ENCODE measurements at regions not wholly inside any gene's neighbourhood (a gene's known extent, or its start where the extent isn't known, plus 50 kb on each side); places are given as distances from the start of the nearest gene placed in this dataset.

DNA sequence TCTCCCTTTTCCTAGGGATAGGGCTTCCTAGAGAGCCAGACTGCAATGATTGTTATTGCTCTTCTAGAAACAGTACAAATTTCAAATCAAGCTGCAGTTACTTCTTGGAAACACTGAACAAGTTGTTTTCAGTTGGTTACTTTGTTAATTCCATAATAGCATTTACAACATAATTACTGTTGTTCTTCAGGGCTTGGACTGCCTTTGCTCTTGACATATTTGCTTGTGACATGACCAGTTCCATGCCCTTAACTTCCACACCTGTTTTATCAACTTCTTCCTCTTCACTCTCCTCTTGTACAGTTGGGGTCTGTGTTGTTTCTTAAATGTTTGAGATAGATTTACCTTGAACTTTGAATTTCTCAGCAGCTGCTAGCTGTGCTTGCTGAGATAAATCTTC, 104.4 kb downstream of the SEC23IP start:
- TF ChIP-seq, protein P1, sequence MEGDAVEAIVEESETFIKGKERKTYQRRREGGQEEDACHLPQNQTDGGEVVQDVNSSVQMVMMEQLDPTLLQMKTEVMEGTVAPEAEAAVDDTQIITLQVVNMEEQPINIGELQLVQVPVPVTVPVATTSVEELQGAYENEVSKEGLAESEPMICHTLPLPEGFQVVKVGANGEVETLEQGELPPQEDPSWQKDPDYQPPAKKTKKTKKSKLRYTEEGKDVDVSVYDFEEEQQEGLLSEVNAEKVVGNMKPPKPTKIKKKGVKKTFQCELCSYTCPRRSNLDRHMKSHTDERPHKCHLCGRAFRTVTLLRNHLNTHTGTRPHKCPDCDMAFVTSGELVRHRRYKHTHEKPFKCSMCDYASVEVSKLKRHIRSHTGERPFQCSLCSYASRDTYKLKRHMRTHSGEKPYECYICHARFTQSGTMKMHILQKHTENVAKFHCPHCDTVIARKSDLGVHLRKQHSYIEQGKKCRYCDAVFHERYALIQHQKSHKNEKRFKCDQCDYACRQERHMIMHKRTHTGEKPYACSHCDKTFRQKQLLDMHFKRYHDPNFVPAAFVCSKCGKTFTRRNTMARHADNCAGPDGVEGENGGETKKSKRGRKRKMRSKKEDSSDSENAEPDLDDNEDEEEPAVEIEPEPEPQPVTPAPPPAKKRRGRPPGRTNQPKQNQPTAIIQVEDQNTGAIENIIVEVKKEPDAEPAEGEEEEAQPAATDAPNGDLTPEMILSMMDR (IDR thresholded peaks at IDR 0.05; ENCODE audit: extremely low read depth, missing control alignments): no peak

DNA sequence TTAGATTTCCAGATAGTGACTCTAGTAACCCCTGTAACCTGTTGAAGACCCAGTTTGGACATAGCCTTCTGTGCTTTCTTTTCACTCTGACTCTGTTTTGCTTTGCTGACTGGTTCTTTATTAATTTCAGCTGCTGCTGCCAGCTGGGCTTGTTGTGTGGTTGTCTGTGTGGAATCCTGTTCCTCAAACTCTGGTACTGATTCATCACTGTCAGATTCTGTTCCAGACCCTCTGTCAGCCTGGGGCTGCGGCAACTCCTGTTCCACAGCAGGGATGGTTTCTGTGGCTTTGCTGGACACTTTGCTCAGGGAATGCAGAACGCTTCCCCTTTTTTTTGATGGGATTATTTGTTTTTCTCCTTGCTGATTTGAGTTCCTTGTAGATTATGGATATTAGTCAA, 104.9 kb downstream of the SEC23IP start:
- no peak for DNase-seq (ENCODE audit: low spot score)
- TF ChIP-seq, protein P1 (IDR thresholded peaks at IDR 0.05; ENCODE audit: extremely low read depth, missing control alignments): no peak

More for the DNA sequence above, 104.4 kb downstream of the SEC23IP start:
- no peak for DNase-seq (ENCODE audit: low spot score)

DNA sequence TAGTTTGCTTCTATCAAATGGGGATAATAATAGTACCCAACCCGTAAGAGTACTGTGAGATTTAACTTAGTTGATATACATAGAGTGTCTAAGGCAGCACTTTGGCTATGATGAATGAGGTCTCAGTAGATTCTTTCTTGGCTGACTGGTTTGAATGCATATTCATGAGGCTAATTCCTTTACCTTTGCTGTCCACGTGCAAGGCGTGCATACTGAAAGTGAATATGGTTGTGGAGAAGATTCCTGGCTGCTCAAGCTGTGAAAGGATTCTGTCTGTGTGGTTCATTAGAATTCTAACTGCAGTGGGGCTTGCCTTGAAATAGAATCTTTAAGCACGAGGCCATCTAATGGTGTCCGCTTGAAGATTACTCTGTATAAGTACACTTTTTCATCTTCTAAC, 110.3 kb downstream of the SEC23IP start:
- TF ChIP-seq, protein P1 (IDR thresholded peaks at IDR 0.05; ENCODE audit: extremely low read depth, missing control alignments): no peak
- no peak for DNase-seq (ENCODE audit: low spot score)

DNA sequence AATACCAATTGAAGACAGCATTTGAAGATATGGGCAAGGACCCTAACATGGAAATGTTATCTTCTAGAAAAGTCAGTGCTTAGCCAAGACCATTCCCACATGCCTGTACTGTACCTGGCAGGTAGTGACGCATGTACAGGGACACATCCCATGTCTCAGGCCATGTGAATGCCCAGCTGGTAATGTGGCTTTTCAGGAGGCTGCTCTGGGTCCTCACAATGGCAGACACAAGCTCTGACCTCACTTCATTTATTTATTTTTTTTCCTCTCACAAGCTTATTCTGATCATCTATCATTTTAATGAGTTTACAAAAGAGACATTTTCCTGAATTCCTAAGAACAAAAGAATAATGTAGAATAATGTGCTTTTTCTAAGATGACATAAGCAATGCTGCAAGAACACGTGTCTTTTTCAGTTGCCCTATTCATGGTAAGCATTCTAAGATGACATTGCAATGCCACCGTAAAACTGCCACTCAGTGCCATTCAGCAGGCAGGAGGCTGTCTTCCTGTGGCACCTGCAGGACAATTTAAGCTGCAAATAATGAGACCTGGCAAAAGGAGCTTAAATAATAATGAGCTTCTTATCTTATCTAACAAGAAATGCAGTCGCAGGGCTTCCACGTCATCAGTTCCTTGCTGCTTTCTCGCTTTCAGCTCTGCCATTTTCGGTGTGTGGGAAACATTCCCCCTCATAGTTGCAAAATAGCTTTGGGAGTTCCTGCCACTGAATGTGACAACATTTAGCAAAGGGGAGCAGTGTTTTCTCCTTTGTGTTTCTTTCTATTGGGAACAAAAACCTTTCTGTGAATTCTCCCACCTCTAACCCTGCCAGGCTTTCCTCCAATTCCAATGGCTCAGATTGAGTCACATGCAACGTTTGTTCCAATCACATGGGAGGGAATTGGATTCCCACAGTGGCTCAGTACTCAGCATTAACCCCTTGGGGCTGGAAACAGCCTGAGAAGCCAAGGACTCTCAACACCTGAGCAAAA, 113.0 kb downstream of the SEC23IP start:
- TF ChIP-seq, protein P1 (IDR thresholded peaks at IDR 0.05; ENCODE audit: extremely low read depth, missing control alignments): no peak
- DNase-seq (ENCODE audit: low spot score): no peak

DNA sequence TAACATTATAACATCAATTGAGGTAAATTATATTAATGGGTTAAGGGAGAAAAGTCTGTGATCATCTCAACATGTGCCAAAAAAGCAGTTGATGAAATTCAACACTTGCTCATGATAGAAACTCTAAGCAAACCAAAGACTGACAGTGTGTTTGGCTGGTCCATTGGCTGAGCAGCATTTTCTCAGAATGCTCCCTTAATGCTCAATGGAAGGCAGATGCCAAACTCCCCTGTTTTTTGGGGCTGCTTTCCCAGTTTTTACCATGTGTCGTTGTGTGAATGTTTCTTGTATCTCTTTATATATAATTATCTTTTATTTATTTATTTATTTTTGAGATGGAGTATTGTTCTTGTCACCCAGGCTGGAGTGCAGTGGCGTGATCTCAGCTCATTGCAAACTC, 114.7 kb downstream of the SEC23IP start:
- DNase-seq (ENCODE audit: low spot score): no peak
- TF ChIP-seq, protein P1 (IDR thresholded peaks at IDR 0.05; ENCODE audit: extremely low read depth, missing control alignments): no peak

DNA sequence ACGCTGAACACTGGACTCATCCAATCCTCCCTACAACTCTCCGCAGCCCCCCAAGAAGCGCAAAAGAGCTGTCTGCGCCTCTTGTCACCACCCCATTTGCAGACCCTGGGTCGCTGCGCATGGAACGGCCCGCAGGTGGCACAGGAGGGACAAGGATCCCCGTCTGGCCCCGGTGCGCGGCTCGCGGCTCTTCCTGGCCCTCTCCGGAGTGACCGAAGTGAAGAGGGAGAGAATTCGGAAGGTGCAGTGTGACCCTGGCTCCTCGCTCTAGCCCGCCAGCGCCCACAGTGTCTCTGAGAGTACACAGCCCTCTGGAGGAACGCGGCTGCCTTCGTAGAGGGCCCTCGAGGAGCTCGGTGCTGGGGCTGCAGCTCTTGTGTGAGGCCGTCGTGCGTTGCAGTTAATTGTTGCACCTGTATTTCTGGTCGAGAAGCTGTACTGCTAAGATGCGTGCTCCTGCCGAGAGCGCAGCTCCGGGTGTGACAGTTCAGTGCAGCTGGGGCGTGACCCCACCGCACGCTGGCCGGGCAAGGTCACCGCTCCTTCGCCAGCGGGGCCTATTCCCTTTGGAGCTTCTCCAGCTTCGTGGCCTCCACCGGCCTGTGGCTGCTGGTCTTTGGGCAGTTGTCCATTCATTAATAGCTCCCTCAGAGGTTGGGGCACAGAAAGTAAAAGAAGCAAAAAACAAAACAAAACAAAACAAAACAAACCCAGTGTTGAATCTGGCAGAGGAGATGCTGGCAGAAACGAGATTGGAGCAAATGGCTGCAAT, 119.0 kb downstream of the SEC23IP start:
- TF ChIP-seq, protein P1 (IDR thresholded peaks at IDR 0.05; ENCODE audit: extremely low read depth, missing control alignments): no peak
- no peak for DNase-seq (ENCODE audit: low spot score)

DNA sequence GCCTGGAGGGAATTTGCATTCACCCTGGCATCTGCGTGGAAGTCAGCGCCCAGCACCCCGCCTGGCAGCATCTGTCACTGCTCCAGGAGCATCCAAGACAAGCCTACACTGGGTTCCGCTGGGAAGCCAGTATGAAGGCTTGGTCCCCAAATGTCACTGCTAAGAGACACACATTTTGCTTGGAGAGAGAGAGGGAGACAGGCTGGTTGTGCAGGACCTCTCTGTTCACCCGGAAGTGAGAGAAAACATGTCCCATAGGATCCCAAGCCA, 119.5 kb downstream of the SEC23IP start:
- TF ChIP-seq, protein P1 (IDR thresholded peaks at IDR 0.05; ENCODE audit: extremely low read depth, missing control alignments): no peak
- DNase-seq (ENCODE audit: low spot score): no peak
